ENCODE measurements at regions not wholly inside any gene's neighbourhood (a gene's known extent, or its start where the extent isn't known, plus 50 kb on each side); places are given as distances from the start of the nearest gene placed in this dataset.
A peak's percentile ranks its signal among the peaks of the same experiment; 100 is the strongest.
"Not testable (repeated sequence)": the region's sequence is repeated elsewhere in the genome, so short reads cannot be mapped to it uniquely, and the experiment has no call there.

- DNase-seq, result no peak
These were observed 246.1 kb downstream of the MSX2 start for GRCh38 chr5:174970502-174970901.

- no peak for DNase-seq
These were observed 229.5 kb downstream of the MSX2 start for GRCh38 chr5:174953871-174954270.

DNA sequence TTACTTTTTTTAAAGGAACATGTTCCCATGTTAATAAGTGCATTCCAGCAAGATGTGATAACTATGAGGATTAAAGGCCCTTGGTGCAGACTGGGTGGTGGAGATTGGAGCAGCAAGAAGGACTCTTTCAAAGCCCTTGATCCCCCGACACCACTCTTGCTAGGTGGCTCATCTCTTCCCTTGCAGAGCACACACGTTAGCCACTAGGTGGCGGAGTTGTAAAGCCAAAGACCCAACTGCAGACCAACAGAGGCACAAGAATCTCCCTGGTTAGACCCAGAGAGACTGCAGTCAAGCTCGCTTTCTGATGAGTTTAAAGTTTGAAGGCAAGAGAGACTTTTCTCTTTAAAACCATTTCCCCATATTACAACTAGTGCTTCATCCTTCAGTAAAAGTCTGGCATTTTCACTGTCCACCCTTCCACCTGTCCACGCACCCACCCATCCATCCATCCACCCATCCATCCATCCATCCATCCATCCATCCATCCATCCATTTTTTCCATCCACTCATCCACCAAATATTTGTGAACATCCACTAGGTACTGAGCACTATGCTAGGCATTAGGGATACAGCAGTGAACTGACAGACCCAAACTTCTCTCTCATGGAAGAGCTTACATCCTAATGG, 226.9 kb downstream of the MSX2 start:
- peak; percentile 6 for DNase-seq

DNA sequence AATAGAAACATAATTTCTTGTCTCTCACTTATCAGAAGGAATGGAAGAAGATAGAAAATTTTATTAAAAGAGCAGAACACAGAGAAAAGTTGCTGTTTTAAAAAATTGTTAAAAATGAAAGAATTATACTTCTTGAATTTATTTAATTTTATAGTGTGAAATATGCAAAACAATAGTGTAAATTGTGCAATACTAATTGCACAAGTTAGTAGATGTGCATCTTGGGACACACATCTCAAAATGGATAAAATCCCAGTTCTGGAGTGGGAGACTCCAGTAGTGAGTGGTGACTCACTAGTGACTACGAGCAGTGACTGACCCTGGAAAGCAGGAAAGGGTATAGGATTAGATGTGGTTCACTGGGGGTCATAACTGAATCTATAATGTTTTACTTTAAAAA, 223.2 kb downstream of the MSX2 start:
- no peak for DNase-seq

- DNase-seq, result no peak
These were observed 221.5 kb downstream of the MSX2 start for GRCh38 chr5:174945853-174946252.

- no peak for DNase-seq
These were observed 219.4 kb downstream of the MSX2 start for GRCh38 chr5:174943785-174944184.

DNA sequence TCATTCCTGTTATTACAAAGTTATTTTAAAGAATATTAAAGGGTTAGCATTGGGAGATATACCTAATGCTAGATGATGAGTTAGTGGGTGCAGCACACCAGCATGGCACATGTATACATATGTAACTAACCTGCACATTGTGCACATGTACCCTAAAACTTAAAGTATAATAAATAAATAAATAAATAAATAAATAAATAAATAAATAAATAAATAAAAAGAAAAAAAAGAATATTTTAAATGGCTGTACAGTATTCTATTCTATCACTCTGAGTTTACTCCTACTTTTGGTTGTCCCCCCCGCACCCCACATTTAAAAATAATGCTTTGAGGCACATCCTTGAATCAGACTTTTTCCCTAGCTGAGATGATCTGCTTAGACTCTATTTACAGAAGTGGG, 218.6 kb downstream of the MSX2 start:
- not testable (repeated sequence) for DNase-seq

DNA sequence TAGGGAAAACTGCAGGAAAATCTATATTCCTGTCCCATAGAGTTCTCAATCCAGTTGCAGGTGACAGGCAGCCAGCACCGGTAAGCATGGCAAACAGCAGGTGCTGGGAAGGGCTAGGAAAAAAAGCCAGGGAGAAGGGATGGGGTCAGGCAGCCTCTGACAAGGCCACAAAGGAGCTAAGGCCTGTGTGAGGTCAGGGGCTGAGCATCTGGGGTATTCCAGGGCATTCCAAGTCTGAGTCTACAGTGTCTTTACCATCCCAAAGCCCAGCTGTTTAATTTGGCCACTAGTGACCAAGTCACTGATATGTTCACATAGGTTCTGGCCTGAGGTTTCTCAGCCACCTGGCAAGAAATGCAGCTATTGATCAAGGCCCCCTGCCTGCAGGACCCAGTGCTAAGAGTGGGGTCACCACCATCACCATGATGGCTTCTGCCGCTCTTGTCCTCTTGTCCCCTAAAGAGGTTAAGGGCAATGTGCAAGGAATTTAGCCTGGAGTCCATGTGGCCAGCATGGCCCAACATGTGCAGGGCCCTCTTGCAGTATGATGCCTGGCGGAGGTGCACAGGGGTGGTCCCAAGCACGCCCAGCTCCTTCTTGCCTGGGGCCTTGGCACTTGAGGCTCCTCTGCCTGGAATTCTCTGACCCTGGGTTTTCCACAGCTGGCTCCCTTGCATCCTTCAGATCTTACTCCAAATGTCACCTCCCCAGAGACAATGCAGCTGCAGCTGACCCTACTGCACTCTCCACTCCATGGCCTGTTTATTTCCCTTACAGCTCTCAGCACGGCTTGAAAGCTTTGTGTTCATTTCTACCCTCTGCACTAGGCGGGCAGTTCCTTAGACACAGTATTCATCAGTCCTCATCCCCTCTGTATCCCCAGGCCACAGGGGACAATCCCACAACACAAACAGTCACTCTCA, 213.1 kb downstream of the MSX2 start:
- DNase-seq, result no peak

- peak; percentile 14 for DNase-seq
These were observed 211.6 kb downstream of the MSX2 start for GRCh38 chr5:174935854-174936474.

DNA sequence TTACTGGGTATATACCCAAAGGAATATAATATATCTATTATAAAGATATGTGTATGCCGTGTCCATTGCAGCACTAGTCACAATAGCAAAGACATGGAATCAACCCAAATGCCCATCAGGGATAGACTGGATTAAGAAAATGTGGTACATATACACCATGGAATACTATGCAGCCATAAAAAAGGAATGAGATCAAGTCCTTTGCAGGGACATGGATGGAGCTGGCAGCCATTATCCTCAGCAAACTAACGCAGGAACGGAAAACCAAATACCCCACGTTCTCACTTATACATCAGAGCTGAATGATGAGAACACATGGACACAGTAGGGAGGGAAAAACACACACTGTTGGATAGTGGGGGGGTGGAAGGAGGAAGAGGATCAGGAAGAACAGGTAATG, 206.7 kb downstream of the MSX2 start:
- DNase-seq, result not testable (repeated sequence)

- no peak for DNase-seq
These were observed 201.2 kb downstream of the MSX2 start for GRCh38 chr5:174925586-174925985.

DNA sequence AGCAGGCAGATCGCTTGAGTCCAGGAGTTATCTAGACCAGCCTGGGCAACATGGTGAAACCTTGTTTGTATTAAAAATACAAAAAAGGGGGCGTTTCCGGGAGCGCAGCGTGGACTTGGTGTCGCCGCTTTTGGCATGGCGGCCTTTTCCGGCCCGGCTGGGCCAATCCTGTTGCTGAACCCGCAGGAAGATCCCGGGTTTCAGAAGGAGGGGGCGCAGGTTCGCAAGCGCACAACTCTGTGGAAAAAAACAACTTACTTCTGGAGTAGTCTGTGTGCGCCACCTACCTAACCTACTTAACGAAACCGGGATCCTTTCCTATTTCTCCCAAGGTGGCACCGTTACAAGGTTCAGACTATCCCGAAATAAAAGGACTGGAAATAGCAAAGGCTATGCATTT, 198.6 kb downstream of the MSX2 start:
- no peak for DNase-seq

DNA sequence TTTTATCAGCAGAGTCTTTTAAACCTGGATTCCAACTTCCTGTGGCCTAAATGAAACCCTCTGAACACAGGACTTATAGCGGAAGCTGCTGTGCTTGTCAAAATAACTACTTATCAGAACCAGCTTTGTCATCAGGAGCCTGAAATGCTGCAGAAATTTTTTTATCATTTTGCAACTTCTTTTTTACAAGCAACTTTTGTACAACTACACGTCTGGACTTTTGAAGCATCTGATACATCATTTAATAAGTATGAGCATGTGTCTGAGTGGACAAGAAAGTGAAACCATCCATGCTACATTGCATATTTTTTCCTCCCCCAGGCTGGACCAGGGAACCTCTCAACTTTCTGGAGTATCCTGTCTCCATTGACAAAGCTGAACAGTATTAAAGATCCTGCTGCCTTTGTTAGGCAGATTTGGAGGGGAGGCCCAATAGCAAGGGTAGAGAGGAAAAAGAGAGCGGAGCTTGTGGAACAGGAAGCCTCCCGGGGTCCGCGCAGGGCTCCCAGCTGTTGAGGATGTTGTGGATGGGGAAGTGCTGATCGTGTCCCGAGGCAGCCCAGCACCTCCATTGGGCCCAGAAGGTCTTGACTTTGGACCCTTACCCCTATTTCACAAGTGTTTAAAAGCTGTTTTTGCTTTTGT, 196.6 kb downstream of the MSX2 start:
- no peak for DNase-seq

DNA sequence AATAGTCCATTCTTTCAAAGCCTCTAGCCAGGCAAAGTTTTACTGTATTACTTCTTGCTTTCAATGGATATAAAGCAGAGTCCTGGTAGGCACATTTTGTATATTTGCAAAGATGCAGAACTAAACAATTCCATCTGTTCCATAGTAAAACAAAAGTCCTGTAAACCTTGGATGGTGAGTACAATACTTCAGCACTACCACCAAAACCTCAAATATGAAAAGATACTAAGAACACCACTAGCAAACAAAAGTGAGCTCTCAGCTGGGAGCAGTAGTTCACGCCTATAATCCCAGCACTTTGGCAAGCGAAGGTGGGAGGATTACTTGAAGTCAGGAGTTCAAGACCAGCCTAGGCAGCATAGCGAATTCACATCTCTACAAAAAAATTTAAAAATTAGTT, 195.0 kb downstream of the MSX2 start:
- no peak for DNase-seq

DNA sequence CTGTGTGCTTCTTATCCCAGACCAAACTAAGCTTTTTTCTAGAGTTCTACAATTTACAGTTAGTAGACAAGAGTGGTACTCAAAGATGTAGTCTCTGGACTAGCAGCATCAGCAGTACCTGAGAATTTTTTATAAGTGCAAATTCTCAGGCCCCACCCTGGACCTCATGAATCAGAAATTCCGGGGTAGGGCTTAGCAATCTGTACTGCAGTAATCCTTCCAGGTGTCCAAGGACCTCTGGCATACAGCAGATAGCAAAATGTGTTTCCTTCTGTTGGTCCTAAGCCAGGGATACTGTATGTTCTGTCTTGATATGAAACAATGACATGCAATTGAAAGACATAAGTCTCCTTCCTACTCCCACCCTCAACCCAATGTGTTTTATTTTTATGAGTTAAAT, 194.3 kb downstream of the MSX2 start:
- DNase-seq, result no peak

DNA sequence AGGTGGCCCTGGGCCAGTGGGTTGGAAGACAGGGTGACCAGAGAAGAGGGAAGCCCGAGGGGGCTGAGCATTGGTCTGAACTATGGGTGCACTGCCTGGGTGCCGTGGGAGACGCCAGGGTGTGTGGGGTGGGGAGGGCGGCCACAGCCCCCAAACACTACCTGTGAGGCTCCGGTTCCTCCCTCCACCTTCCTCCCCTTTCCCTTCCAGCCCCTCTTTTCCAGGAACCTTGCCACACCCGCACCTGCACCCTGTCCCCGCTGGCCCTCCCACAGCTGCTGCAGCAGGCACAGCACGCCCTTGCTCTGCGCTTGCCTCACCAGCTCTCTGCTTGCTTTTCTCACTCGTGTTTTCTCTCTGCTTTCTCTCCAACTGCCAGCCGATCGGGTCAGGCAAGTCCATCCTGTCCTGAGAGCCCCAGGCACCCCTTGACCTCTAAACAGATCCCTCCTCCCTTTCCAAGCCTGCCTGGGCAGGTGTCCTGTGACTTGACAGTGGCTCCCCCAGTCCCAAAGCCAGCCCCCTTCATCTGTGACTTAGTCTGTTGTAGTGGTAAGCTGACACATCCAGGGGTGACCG, 193.7 kb downstream of the MSX2 start:
- no peak for DNase-seq

GRCh38 chr5:174917435-174917834, 193.1 kb downstream of the MSX2 start:
- DNase-seq, result not testable (repeated sequence)

GRCh38 chr5:174916924-174917323, 192.5 kb downstream of the MSX2 start:
- DNase-seq, result not testable (repeated sequence)

GRCh38 chr5:174916227-174916626, 191.8 kb downstream of the MSX2 start:
- no peak for DNase-seq

- no peak for DNase-seq
These were observed 186.7 kb downstream of the MSX2 start for GRCh38 chr5:174911118-174911517.

GRCh38 chr5:174910245-174910737, 185.9 kb downstream of the MSX2 start:
- peak; percentile 17 for DNase-seq

- no peak for DNase-seq
These were observed 178.9 kb downstream of the MSX2 start for GRCh38 chr5:174903172-174903732.

Data from T-helper 9 cell (primary cell).